Neuronal stem cell (in vitro differentiated cells): ENCODE measurements at regions not wholly inside any gene's neighbourhood (a gene's known extent, or its start where the extent isn't known, plus 50 kb on each side); places are given as distances from the start of the nearest gene placed in this dataset.

Source experiments
- DNase-seq: peaks from one replicate; pipeline ENCODE4 v3.0.0-alpha.2; 2013; ENCODE audit warnings: low spot score
- H2AFZ ChIP-seq: one replicate; pipeline ENCODE4 v1.6.1; 2013; ENCODE audit warnings: mild to moderate bottlenecking, low read length, inconsistent platforms
- H2AK5ac ChIP-seq: 2 replicates; pipeline ENCODE4 v1.6.1; 2013; ENCODE audit warnings: low read depth, mild to moderate bottlenecking, inconsistent platforms, low read length, moderate library complexity, mixed read lengths
- H2BK120ac ChIP-seq: 2 replicates; pipeline ENCODE4 v1.6.1; 2013; ENCODE audit warnings: low read depth, mild to moderate bottlenecking, inconsistent platforms, low read length, moderate library complexity, mixed read lengths
- H2BK12ac ChIP-seq: one replicate; pipeline ENCODE4 v1.6.1; 2013; ENCODE audit warnings: low read length, inconsistent platforms
- H2BK15ac ChIP-seq: 2 replicates; pipeline ENCODE4 v1.6.1; 2013; ENCODE audit warnings: mild to moderate bottlenecking, low read length, inconsistent platforms, mixed read lengths
- H2BK5ac ChIP-seq: one replicate; pipeline ENCODE4 v1.6.1; 2013; ENCODE audit warnings: inconsistent platforms, mild to moderate bottlenecking, low read length, moderate library complexity
- H3K14ac ChIP-seq: one replicate; pipeline ENCODE4 v1.6.1; 2013; ENCODE audit warnings: low read length, inconsistent platforms
- H3K18ac ChIP-seq: 2 replicates; pipeline ENCODE4 v1.6.1; 2013; ENCODE audit warnings: low read length, inconsistent platforms
- H3K23ac ChIP-seq: 2 replicates; pipeline ENCODE4 v1.6.1; 2013; ENCODE audit warnings: low read depth, mild to moderate bottlenecking, mixed read lengths, low read length, inconsistent platforms; ENCODE audit not compliant: poor library complexity
- H3K27ac ChIP-seq: replicated peaks from 3 replicates; pipeline ENCODE4 v1.5.1; 2013; ENCODE audit warnings: low read length, inconsistent platforms
- H3K27me3 ChIP-seq, 3 experiments: 2 replicates each; pipeline ENCODE4 v1.6.1; 2013; ENCODE audit warnings: low read length in 3 of 3, mild to moderate bottlenecking in 2 of 3, inconsistent platforms in 1 of 3, low read depth in 1 of 3, mixed read lengths in 1 of 3, moderate library complexity in 1 of 3; ENCODE audit not compliant: control insufficient read depth in 3 of 3, insufficient read depth in 3 of 3
- H3K36me3 ChIP-seq, 2 donors: replicated peaks in 1 of 2; 2 replicates each; pipeline ENCODE4 v1.6.1; 2013; ENCODE audit warnings: low read length in 2 of 2; ENCODE audit not compliant: control insufficient read depth in 2 of 2, insufficient read depth in 2 of 2
- H3K4ac ChIP-seq: 2 replicates; pipeline ENCODE4 v1.6.1; 2013; ENCODE audit warnings: inconsistent platforms, mild to moderate bottlenecking, low read length, moderate library complexity
- H3K4me1 ChIP-seq, 2 donors: 1 replicate in 1 of 2; 2 replicates in 1 of 2; pipeline ENCODE4 v1.6.1; 2013; ENCODE audit warnings: low read length in 2 of 2, low read depth in 1 of 2; ENCODE audit not compliant: control insufficient read depth in 2 of 2, insufficient read depth in 1 of 2
- H3K4me2 ChIP-seq: one replicate; pipeline ENCODE4 v1.6.1; 2013; ENCODE audit warnings: mild to moderate bottlenecking, low read length, inconsistent platforms; ENCODE audit not compliant: insufficient read depth, poor library complexity, severe bottlenecking
- H3K4me3 ChIP-seq, 2 donors: 2 replicates each; pipeline ENCODE4 v1.5.1; 2013; ENCODE audit warnings: low read length in 2 of 2, mild to moderate bottlenecking in 2 of 2, inconsistent platforms in 1 of 2, moderate library complexity in 1 of 2
- H3K79me1 ChIP-seq: one replicate; pipeline ENCODE4 v1.6.1; 2013; ENCODE audit warnings: low read depth, mild to moderate bottlenecking, inconsistent platforms, low read length, moderate library complexity
- H3K9ac ChIP-seq: one replicate; pipeline ENCODE4 v1.6.1; 2013; ENCODE audit warnings: mild to moderate bottlenecking, low read depth, low read length, inconsistent platforms; ENCODE audit not compliant: poor library complexity
- H3K9me3 ChIP-seq, 2 donors: replicated peaks in 1 of 2; 2 replicates each; pipeline versions ENCODE3 to v1.6.1; 2013; ENCODE audit warnings: low read length in 2 of 2, mild to moderate bottlenecking in 2 of 2, inconsistent platforms in 1 of 2, low read depth in 1 of 2, mixed read lengths in 1 of 2, moderate library complexity in 1 of 2; ENCODE audit not compliant: control insufficient read depth in 2 of 2, insufficient read depth in 1 of 2
- H4K8ac ChIP-seq: one replicate; pipeline ENCODE4 v1.6.1; 2013; ENCODE audit warnings: low read depth, mild to moderate bottlenecking, inconsistent platforms, low read length, moderate library complexity
- H4K91ac ChIP-seq: one replicate; pipeline ENCODE4 v1.6.1; 2013; ENCODE audit warnings: low read length, low read depth, mild to moderate bottlenecking, inconsistent platforms; ENCODE audit not compliant: poor library complexity
- WGBS, 2 donors: extraction: QIAGEN DNeasy Blood & Tissue Kit; methylation state at CpG; one replicate each; pipeline ENCODE4 v1.1.7; 2013; ENCODE audit warnings: missing lambda C conversion rate in 2 of 2, mixed read lengths in 1 of 2; ENCODE audit not compliant: insufficient read length in 2 of 2, insufficient replicate concordance in 1 of 2; ENCODE audit errors: extremely low coverage in 2 of 2; 5-methylcytosine and 5-hydroxymethylcytosine counted together

DNA sequence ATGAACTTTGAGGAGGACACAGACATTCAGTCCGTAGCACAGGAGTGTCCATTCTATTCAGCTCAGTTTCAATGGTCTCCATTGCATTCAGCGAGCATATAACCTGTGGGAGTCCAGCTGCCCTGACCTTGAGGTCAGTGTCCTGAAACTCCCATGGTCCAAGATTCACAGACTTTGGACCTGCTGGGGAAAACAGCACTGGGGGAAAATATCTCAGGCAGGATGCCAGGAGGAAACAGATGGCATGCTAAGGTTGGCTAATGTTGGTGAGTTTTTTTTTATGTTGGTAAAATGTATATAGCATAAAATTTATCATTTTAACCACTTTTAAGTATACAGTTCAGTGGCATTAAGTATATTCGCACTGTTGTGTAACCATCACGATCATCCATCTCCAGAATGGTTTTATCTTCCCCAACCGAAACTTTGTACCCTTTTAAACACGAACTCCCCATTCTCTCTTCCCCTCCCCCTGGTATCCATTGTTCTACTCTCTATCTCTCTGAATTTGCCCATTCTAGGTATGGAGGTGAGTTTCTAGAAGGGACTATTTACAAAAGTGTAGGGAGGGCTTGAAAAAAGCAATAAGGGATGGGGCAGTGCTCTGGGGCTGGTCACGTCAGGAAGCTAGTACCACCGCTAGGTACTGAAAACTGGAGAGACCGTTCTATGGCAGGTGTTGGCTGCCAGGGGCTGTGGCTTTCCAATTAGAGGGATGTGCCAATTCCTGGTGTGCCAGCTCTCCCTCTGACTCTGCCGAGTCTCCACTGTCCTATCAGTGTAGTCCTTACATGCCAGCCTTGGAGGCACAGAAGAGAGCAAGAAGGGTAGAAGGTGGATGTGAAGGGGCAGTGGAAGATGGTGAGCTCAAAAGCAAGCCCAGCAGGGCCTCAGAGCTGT, 85.3 kb downstream of the FOXD2 start:
- no peak overlapping the region for H3K4me2 ChIP-seq
- H3K23ac ChIP-seq = no peak overlapping the region
- 100% methylated on average over 2 of the region's 10 CpGs; no CpG with 5 or more reads in 1 of the 2 donors for WGBS, 2 donors

DNA sequence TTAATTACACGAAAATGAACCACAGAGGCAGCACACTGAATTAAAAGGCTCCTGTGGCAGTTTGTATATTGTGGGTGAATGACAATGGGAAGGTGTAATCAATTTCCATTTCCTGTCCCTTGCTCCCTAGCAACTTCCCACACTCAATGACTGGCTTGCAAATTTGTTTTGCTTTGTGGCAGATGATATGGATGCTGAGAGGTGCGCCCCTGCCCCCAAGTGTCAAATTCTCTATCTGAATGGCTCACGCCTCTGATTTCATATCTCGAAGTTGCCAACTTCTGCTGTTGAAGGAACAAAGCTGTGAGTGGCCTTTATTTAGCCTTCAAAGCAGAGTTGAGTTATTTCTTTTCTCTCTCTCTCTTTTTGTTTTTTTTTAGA, 86.0 kb downstream of the FOXD2 start:
- Histone ChIP-seq H3K9ac (no peak overlapping the region), H3K4me2 (no peak overlapping the region), H3K4me3 (no peak overlapping the region), H3K79me1 (no peaks in the 10 kb centered on the region), H2BK5ac (no peak overlapping the region), H3K4ac (no peak overlapping the region), H2AFZ (no peak overlapping the region), H2BK12ac (no peak overlapping the region), H2BK15ac (no peak overlapping the region), H3K23ac (no peak overlapping the region), H2BK120ac (no peak overlapping the region), H3K36me3 (no peaks in the 10 kb centered on the region), H2AK5ac (no peak overlapping the region), H3K14ac (no peak overlapping the region), H4K91ac (no peak overlapping the region), H3K27me3 (peaks cover 0 to 10% (median 0%) of the 10 kb centered on the region in 3 experiments), H3K18ac (no peak overlapping the region), H3K27ac (no peak overlapping the region), H3K9me3 (no peaks in the 10 kb centered on the region), H3K4me1 (no peaks in the 10 kb centered on the region), H4K8ac (no peak overlapping the region)
- no CpG with 5 or more reads among the region's 4 CpGs for WGBS, 2 donors
- no peak for DNase-seq

More for the DNA sequence above, 85.3 kb downstream of the FOXD2 start:
- Histone ChIP-seq H3K27me3 (peaks cover 0 to 10% (median 0%) of the 10 kb centered on the region in 3 experiments), H2BK120ac (no peak overlapping the region), H3K79me1 (no peaks in the 10 kb centered on the region), H2AFZ (no peak overlapping the region), H3K4me1 (no peaks in the 10 kb centered on the region), H3K4ac (no peak overlapping the region), H3K14ac (no peak overlapping the region), H3K27ac (no peak overlapping the region), H2BK12ac (no peak overlapping the region), H3K9ac (no peak overlapping the region), H2BK15ac (no peak overlapping the region), H4K8ac (no peak overlapping the region), H3K18ac (no peak overlapping the region), H2BK5ac (no peak overlapping the region), H3K36me3 (no peaks in the 10 kb centered on the region), H3K4me3 (no peak overlapping the region), H3K9me3 (no peaks in the 10 kb centered on the region), H4K91ac (no peak overlapping the region), H2AK5ac (no peak overlapping the region)
- no peak for DNase-seq

DNA sequence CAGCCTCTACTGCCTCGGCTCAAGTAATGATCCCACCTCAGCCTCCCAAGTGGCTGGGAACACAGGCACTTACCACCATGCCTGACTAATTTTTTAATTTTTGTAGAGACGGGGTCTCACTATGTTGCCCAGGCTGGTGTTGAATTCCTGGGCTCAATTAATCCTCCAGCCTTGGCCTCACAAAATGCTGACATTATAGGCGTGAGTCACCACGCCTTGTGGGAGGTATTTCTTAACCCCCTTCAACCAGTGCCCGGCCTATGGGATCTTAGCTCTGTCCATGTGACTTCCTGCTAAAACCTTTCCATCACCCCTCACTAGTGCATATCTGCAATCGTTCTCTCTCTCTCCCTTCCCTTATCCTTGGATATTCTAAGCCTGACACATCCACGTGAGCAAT, 86.4 kb downstream of the FOXD2 start:
- H2AFZ ChIP-seq = no peak overlapping the region
- no peaks in the 10 kb centered on the region for H3K36me3 ChIP-seq
- H3K79me1 ChIP-seq = no peaks in the 10 kb centered on the region
- no peak overlapping the region for H3K27ac ChIP-seq
- no peak overlapping the region for H3K18ac ChIP-seq
- no peak overlapping the region for H3K4me3 ChIP-seq
- H4K91ac ChIP-seq = no peak overlapping the region
- no peak overlapping the region for H3K4ac ChIP-seq
- no peak overlapping the region for H3K4me2 ChIP-seq
- no CpG with 5 or more reads among the region's 7 CpGs for WGBS, 2 donors
- no peak overlapping the region for H2BK15ac ChIP-seq
- no peak overlapping the region for H2BK5ac ChIP-seq
- H2AK5ac ChIP-seq = no peak overlapping the region
- H3K23ac ChIP-seq = no peak overlapping the region
- no peak overlapping the region for H3K14ac ChIP-seq
- no peak overlapping the region for H4K8ac ChIP-seq
- H3K4me1 ChIP-seq = no peaks in the 10 kb centered on the region
- no peak for DNase-seq
- no peaks in the 10 kb centered on the region for H3K9me3 ChIP-seq
- H3K27me3 ChIP-seq = peaks cover 0 to 10% (median 0%) of the 10 kb centered on the region in 3 experiments
- H2BK120ac ChIP-seq = no peak overlapping the region
- H2BK12ac ChIP-seq = no peak overlapping the region
- H3K9ac ChIP-seq = no peak overlapping the region

DNA sequence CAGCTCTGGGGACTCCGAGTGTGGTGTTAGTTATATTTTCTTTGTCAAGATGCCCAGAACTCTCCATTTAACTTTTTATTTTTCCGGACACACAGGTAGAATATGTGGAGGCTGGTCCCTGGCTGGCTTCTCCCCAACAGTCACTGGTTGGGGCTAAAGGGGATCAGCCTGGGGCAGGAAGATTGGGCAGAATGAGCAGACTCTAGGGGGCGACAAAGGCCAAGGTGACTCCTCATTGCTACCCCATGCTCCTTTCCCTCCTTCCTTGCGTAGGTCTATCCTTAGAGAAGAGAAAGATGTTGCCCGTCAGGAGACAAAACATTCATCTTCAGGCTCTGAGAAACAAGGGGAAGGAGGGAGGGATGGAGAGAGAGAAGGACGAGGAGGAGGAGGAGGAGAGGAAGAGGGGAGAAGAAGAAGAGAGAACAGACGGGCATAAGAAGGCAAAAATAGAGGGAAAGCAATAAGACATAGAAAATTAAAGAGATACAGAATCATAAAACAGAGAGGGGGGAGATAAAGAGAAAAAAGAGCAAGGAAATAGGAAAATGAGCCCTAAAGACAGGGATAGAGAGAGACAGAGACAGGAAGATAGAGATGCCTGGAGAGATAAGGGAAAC, 89.9 kb downstream of the FOXD2 start:
- Histone ChIP-seq H3K23ac (no peak overlapping the region), H3K79me1 (no peaks in the 10 kb centered on the region), H3K27me3 (no peaks in the 10 kb centered on the region), H2AK5ac (no peak overlapping the region), H2BK5ac (no peak overlapping the region), H3K18ac (no peak overlapping the region), H3K4me2 (no peak overlapping the region), H3K4me1 (peaks cover 0 to 2% of the 10 kb centered on the region in 2 donors), H3K14ac (no peak overlapping the region), H4K8ac (no peak overlapping the region), H3K27ac (no peak overlapping the region), H3K9me3 (peaks cover 0 to 2% of the 10 kb centered on the region in 2 donors), H3K4me3 (no peak overlapping the region), H2BK120ac (no peak overlapping the region), H2BK12ac (no peak overlapping the region), H2BK15ac (no peak overlapping the region), H3K4ac (no peak overlapping the region), H3K9ac (no peak overlapping the region), H3K36me3 (no peaks in the 10 kb centered on the region), H4K91ac (no peak overlapping the region), H2AFZ (no peak overlapping the region)
- no peak for DNase-seq
- no CpG with 5 or more reads among the region's 7 CpGs for WGBS, 2 donors
